Common myeloid progenitor, CD34-positive (primary cell): ENCODE measurements at regions not wholly inside any gene's neighbourhood (a gene's known extent, or its start where the extent isn't known, plus 50 kb on each side); places are given as distances from the start of the nearest gene placed in this dataset.
"Not testable (repeated sequence)": the region's sequence is repeated elsewhere in the genome, so short reads cannot be mapped to it uniquely, and the experiment has no call there.

ENCODE experiments used
- CTCF ChIA-PET: fragments of 350-600 bp; sonication (Branson Sonifier 250); formaldehyde crosslinking; loops from one replicate; lab custom pipeline; 2021; ENCODE audit warnings: antibody characterized with exemption; lab: Charles Lee
- POLR2A ChIA-PET: fragments of 350-600 bp; sonication (Branson Sonifier 250); formaldehyde crosslinking; loops from one replicate; lab custom pipeline; 2021; ENCODE audit warnings: antibody characterized with exemption; lab: Charles Lee
- DNase-seq, 3 donors: peaks; one replicate each; pipeline versions ENCODE4 v3.0.0 to v3.0.0-alpha.2; 2013
- H3K27ac ChIP-seq, 2 experiments: 1 replicate in 1 of 2; 2 replicates in 1 of 2; pipeline ENCODE4 v1.7.0; 2013; ENCODE audit warnings: inconsistent platforms in 2 of 2, low read length in 2 of 2, mild to moderate bottlenecking in 2 of 2, low read depth in 1 of 2, moderate library complexity in 1 of 2; ENCODE audit not compliant: severe bottlenecking in 2 of 2, insufficient read depth in 1 of 2, poor library complexity in 1 of 2
- H3K27me3 ChIP-seq, 5 experiments: replicated peaks in 2 of 5; 1 replicate in 3 of 5; 2 replicates in 2 of 5; pipeline versions ENCODE4 v1.6.1 to v1.7.0; 2013; ENCODE audit warnings: low read length in 4 of 5, mild to moderate bottlenecking in 2 of 5, moderate library complexity in 2 of 5, inconsistent platforms in 1 of 5; ENCODE audit not compliant: insufficient read depth in 5 of 5, control insufficient read depth in 4 of 5
- H3K36me3 ChIP-seq, 4 experiments: 1 replicate in 2 of 4; 2 replicates in 2 of 4; pipeline versions ENCODE4 v1.6.1 to v1.7.0; 2013; ENCODE audit warnings: low read length in 3 of 4, control low read depth in 1 of 4, mild to moderate bottlenecking in 1 of 4; ENCODE audit not compliant: control insufficient read depth in 4 of 4, insufficient read depth in 4 of 4
- H3K4me1 ChIP-seq, 4 experiments: 1 replicate in 3 of 4; 2 replicates in 1 of 4; pipeline versions ENCODE4 v1.6.1 to v1.7.1; 2013; ENCODE audit warnings: low read length in 3 of 4, mild to moderate bottlenecking in 3 of 4, control low read depth in 1 of 4, inconsistent platforms in 1 of 4, moderate library complexity in 1 of 4; ENCODE audit not compliant: control insufficient read depth in 4 of 4, insufficient read depth in 4 of 4; ENCODE audit errors: control extremely low read depth in 1 of 4
- H3K4me3 ChIP-seq, 7 experiments: 1 replicate in 4 of 7; 2 replicates in 3 of 7; pipeline versions ENCODE4 v1.5.1 to v1.7.0; 2013; ENCODE audit warnings: mild to moderate bottlenecking in 7 of 7, low read length in 6 of 7, moderate library complexity in 6 of 7, inconsistent platforms in 2 of 7, low read depth in 2 of 7, control low read depth in 1 of 7; ENCODE audit not compliant: insufficient read depth in 4 of 7, control insufficient read depth in 1 of 7; ENCODE audit errors: extremely low read depth in 1 of 7
- H3K9me3 ChIP-seq, 5 experiments: 1 replicate in 4 of 5; 2 replicates in 1 of 5; pipeline versions ENCODE4 v1.6.1 to v1.7.1; 2013; ENCODE audit warnings: low read length in 4 of 5, mild to moderate bottlenecking in 2 of 5, inconsistent platforms in 1 of 5, low read depth in 1 of 5, moderate library complexity in 1 of 5; ENCODE audit not compliant: control insufficient read depth in 4 of 5, insufficient read depth in 2 of 5; ENCODE audit errors: control extremely low read depth in 1 of 5
- WGBS: methylation state at CpG from one replicate; pipeline ENCODE4 v1.1.5; 2013; ENCODE audit not compliant: insufficient coverage; 5-methylcytosine and 5-hydroxymethylcytosine counted together

GRCh38 chr10:22774102-22774501 is 59.7 kb upstream of the PIP4K2A start:
- POLR2A ChIA-PET = no interaction called here

GRCh38 chr10:22771631-22772030 is 57.3 kb upstream of the PIP4K2A start:
- H3K27ac ChIP-seq, H3K27me3 ChIP-seq, DNase-seq, H3K4me3 ChIP-seq, H3K36me3 ChIP-seq, POLR2A ChIA-PET, H3K4me1 ChIP-seq, CTCF ChIA-PET: not testable (repeated sequence)
- WGBS = 94% methylated on average over 3 of the region's 5 CpGs
- H3K9me3 ChIP-seq = peaks cover 1 to 12% (median 3%) of the 10 kb centered on the region in 5 experiments

More at GRCh38 chr10:22774102-22774501, 59.7 kb upstream of the PIP4K2A start:
- no peak for DNase-seq
- no CpG with 5 or more reads among the region's 1 CpG for WGBS
- Histone ChIP-seq H3K4me1 (no peaks in the 10 kb centered on the region), H3K9me3 (peaks cover 2 to 12% (median 5%) of the 10 kb centered on the region in 5 experiments), H3K27ac (no peak overlapping the region), H3K27me3 (no peaks in the 10 kb centered on the region), H3K4me3 (no peak overlapping the region), H3K36me3 (no peaks in the 10 kb centered on the region)
- CTCF ChIA-PET = no interaction called here

GRCh38 chr10:22770270-22770669 is 55.9 kb upstream of the PIP4K2A start:
- WGBS = no CpG with 5 or more reads among the region's 1 CpG
- peaks cover 0 to 6% (median 2%) of the 10 kb centered on the region in 5 experiments for H3K9me3 ChIP-seq
- no peaks in the 10 kb centered on the region for H3K36me3 ChIP-seq
- ChIA-PET POLR2A (no interaction called here), CTCF (no interaction called here)
- no peak for DNase-seq
- no peaks in the 10 kb centered on the region for H3K27me3 ChIP-seq
- H3K27ac ChIP-seq = no peak overlapping the region
- peaks cover 0 to 4% (median 1%) of the 10 kb centered on the region in 4 experiments for H3K4me1 ChIP-seq
- H3K4me3 ChIP-seq = no peak overlapping the region

DNA sequence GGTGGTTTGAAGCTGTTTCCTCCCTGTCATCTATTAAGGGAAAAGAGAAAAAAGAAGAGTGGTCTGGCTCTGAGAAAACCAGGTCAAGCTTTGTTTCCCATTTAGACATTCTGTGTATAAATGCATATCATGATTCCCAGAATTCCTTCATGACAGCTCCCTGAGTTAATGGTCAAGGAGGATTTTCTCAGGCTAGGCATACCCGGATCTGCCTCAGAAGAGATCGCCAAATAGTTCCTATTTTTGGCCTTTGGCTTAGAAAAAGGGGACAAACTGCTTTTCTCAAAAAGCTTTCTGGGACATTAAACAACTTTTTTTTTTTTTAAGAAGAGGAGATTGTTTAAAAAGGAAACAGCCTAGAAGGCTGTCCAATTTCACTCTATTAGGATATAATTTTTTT is 53.5 kb upstream of the PIP4K2A start:
- POLR2A ChIA-PET = interaction anchor here (0.6 kb wide), 1 partner anchor 11 kb away, joined by 4 read pairs; no protein-coding TSS in a partner anchor
- CTCF ChIA-PET = interaction anchor here (0.6 kb wide), 2 partner anchors 266 to 746 kb away, joined by 4 read pairs; no protein-coding TSS in a partner anchor
- 80% methylated on average over 2 of the region's 2 CpGs for WGBS

DNA sequence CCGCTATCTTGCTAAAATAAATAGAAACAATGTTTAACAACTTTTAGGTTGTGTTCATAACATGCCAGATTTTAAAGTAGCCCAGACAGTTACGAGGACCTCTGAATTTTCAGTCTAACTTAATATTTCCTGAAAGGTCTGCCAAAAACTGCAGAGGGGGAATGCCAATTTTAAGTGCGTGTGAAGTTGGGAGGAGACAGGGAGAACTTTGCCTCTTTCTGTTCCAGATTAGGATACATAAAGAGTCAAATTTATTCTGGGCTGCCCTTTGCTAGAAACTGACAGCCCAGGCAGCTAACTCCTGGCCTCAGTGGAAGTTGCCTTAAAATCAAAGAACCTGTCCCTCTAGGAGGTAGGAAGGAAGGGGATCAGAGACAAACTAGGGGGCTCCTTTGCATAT is 52.3 kb upstream of the PIP4K2A start:
- no peak for DNase-seq
- ChIA-PET POLR2A (no interaction called here), CTCF (no interaction called here)
- no peaks in the 10 kb centered on the region for H3K36me3 ChIP-seq
- H3K4me3 ChIP-seq = no peak overlapping the region
- H3K27me3 ChIP-seq = no peaks in the 10 kb centered on the region
- peaks cover 0 to 4% (median 1%) of the 10 kb centered on the region in 4 experiments for H3K4me1 ChIP-seq
- peaks cover 0 to 6% (median 2%) of the 10 kb centered on the region in 5 experiments for H3K9me3 ChIP-seq
- H3K27ac ChIP-seq = no peak overlapping the region
- whole genome bisulfite sequencing = 78% methylated on average over 2 of the region's 3 CpGs

More for the DNA sequence above, 53.5 kb upstream of the PIP4K2A start:
- H3K36me3 ChIP-seq = no peaks in the 10 kb centered on the region
- no peak overlapping the region for H3K4me3 ChIP-seq
- no peak for DNase-seq
- H3K27me3 ChIP-seq = no peaks in the 10 kb centered on the region
- H3K4me1 ChIP-seq = peaks cover 0 to 4% (median 1%) of the 10 kb centered on the region in 4 experiments
- H3K27ac ChIP-seq = no peak overlapping the region
- H3K9me3 ChIP-seq = peaks cover 0 to 6% (median 2%) of the 10 kb centered on the region in 5 experiments

DNA sequence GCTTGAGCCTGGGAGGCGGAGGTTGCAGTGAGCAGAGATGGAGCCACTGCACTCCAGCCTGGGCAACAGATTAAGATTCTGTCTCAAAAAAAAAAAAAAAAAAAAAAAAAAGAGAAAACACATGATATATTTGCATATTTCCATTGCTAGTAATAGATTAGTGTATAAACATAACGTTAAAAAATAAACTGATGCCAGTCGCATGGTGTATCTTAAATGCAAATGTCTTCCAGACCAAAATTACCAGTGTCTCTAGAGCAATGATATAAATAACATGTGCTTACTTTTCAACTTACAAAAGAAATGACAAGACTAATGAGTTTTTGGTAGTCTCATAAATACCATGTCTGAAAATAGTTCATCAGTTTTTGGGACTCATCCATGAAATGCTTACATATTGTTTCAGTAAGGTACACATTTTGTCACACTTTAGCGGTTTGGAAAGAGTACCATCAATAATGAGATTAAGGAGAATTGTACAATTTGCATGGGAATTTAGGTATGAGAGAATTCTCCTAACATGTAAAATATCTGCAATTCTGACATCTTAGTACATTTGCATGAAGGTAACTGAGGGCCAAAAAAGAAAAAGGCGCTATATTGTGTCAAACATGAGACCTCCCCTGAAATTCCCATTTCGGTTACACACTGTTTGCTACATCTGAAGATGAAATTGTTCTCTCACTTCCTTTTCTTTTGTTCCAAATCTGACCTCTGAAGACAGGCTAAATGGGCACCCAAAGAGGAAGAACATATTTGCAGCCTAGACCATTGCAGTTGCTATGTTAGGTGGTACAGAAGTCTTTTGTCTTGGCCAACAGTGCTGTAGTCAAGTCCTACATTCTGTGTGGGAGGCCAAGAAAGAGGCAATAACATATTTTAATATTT is 51.5 kb upstream of the PIP4K2A start:
- Histone ChIP-seq H3K27ac (no peak overlapping the region), H3K9me3 (peaks cover 0 to 6% (median 2%) of the 10 kb centered on the region in 5 experiments), H3K27me3 (no peaks in the 10 kb centered on the region), H3K4me1 (peaks cover 0 to 4% (median 1%) of the 10 kb centered on the region in 4 experiments), H3K36me3 (no peaks in the 10 kb centered on the region), H3K4me3 (no peak overlapping the region)
- no peak for DNase-seq
- WGBS = 85% methylated on average over 3 of the region's 6 CpGs
- ChIA-PET CTCF (no interaction called here), POLR2A (no interaction called here)

DNA sequence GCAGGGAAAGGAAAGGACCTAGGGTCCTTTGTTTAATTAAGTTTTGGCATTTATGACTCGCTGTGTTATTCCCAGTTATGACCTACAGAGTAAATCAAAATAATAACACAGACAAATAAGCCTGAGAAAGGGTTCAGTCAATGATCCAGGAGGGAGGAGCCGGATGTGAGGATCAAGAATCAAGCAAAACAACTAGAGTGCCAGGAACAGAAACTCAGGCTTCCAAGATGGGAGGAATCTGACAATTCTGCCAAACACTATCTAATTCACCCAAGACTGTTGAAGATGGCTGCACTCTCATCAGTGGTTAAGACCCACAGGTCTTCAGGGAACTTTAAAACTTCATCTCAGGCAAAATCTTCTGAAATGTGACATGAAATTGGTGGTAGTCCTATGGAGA is 50.3 kb upstream of the PIP4K2A start:
- Histone ChIP-seq H3K36me3 (no peaks in the 10 kb centered on the region), H3K27ac (no peak overlapping the region), H3K4me1 (peaks cover 0 to 4% (median 1%) of the 10 kb centered on the region in 4 experiments), H3K9me3 (peaks cover 0 to 6% (median 2%) of the 10 kb centered on the region in 5 experiments), H3K4me3 (no peak overlapping the region), H3K27me3 (no peaks in the 10 kb centered on the region)
- POLR2A ChIA-PET = no interaction called here
- DNase-seq = no peak
- 100% methylated on average over 1 of the region's 2 CpGs for WGBS
- CTCF ChIA-PET = interaction anchor here (0.6 kb wide), 1 partner anchor 1578 kb away, joined by 3 read pairs; no protein-coding TSS in a partner anchor
